ENCODE measurements at regions not wholly inside any gene's neighbourhood (a gene's known extent, or its start where the extent isn't known, plus 50 kb on each side); places are given as distances from the start of the nearest gene placed in this dataset.

DNA sequence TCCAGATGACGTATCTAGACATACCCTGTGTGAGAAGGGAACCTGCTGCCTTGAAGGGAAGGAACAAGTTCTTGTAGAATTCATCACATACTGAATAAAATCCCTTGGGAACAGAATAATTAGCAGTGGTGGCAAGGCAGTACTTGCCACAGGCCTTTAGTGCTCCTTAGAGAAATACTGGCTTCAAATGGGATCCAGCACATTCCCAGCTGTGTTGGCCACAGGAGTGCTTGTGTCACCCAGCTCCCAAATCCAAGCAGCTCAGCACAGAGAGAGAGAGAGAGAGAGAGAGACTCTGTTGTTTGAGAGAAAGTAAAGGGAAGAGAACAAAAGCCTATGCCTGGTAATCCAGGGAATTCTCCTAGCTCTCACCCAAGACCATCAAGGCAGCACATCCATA is 969.0 kb upstream of the ALCAM start:
- Histone ChIP-seq H3K27ac (no peak overlapping the region), H3K4me1 (no peaks in the 10 kb centered on the region), H3K36me3 (no peaks in the 10 kb centered on the region), H3K27me3 (no peaks in the 10 kb centered on the region), H3K9me3 (no peaks in the 10 kb centered on the region), H3K4me3 (no peak overlapping the region)
- DNase-seq = no peak
- 47 to 87% methylated on average over 1 of the region's 1 CpG for WGBS, 2 donors
- intact Hi-C loops (cut with DNase I) = no loop called here
- no peak for TF ChIP-seq POLR2AphosphoS5 (IDR thresholded peaks at IDR 0.05)
- no peak for TF ChIP-seq EP300 (IDR thresholded peaks at IDR 0.05)
- TF ChIP-seq, protein P1, sequence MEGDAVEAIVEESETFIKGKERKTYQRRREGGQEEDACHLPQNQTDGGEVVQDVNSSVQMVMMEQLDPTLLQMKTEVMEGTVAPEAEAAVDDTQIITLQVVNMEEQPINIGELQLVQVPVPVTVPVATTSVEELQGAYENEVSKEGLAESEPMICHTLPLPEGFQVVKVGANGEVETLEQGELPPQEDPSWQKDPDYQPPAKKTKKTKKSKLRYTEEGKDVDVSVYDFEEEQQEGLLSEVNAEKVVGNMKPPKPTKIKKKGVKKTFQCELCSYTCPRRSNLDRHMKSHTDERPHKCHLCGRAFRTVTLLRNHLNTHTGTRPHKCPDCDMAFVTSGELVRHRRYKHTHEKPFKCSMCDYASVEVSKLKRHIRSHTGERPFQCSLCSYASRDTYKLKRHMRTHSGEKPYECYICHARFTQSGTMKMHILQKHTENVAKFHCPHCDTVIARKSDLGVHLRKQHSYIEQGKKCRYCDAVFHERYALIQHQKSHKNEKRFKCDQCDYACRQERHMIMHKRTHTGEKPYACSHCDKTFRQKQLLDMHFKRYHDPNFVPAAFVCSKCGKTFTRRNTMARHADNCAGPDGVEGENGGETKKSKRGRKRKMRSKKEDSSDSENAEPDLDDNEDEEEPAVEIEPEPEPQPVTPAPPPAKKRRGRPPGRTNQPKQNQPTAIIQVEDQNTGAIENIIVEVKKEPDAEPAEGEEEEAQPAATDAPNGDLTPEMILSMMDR (IDR thresholded peaks at IDR 0.05) = no peak
- TF ChIP-seq POLR2A (IDR thresholded peaks at IDR 0.05) = no peak

DNA sequence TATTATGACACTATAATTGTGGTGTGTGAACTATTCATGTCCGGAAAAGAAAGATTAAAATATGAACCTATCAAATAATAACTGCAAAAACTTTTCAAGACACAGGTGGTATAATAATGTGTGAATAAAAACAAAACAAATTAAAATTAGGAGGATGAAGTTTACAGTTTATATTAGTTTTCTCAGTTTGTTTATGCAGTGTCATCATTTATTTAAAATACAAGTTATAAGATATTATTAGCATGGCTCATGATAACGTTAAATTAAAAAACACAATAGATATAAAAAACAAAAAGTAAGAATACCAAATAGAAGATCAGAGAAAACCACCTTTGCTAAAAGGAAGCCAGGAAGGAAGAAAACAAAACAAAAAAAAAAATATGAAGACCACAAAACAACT is 963.8 kb upstream of the ALCAM start:
- Histone ChIP-seq H3K27ac (no peak overlapping the region), H3K27me3 (no peaks in the 10 kb centered on the region), H3K4me3 (no peak overlapping the region), H3K36me3 (no peaks in the 10 kb centered on the region), H3K9me3 (no peaks in the 10 kb centered on the region), H3K4me1 (no peaks in the 10 kb centered on the region)
- 80 to 86% methylated on average over 2 of the region's 2 CpGs for WGBS, 2 donors
- no peak for DNase-seq
- TF ChIP-seq EP300 (IDR thresholded peaks at IDR 0.05) = no peak
- no peak for TF ChIP-seq POLR2A (IDR thresholded peaks at IDR 0.05)
- no peak for TF ChIP-seq POLR2AphosphoS5 (IDR thresholded peaks at IDR 0.05)
- TF ChIP-seq, protein P1 (IDR thresholded peaks at IDR 0.05) = no peak
- intact Hi-C loops (cut with DNase I) = no loop called here

DNA sequence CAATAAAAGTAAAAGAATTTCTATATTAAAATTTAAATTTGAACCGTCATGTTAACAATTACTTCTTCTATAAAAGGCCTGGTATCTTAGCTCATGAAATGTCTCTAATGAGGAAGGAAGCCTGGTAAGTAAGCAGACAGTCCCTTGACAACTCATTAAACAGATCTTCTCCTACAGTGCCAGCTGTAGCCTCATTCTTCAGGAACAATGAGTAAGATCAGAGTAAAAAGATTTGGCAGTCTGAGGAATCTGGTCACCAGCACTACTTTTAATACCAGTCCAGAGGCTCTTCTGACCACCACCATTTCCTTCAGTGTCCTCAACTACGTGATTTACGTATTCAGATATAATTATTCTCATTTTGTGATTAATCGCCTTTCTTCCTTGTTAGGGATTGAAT is 955.0 kb upstream of the ALCAM start:
- H3K27me3 ChIP-seq = no peaks in the 10 kb centered on the region
- TF ChIP-seq, protein P1 (IDR thresholded peaks at IDR 0.05) = no peak
- TF ChIP-seq POLR2AphosphoS5 (IDR thresholded peaks at IDR 0.05) = no peak
- no peak for TF ChIP-seq EP300 (IDR thresholded peaks at IDR 0.05)
- TF ChIP-seq POLR2A (IDR thresholded peaks at IDR 0.05) = no peak
- H3K27ac ChIP-seq = no peak overlapping the region
- DNase-seq = no peak
- intact Hi-C loops (cut with DNase I) = no loop called here
- WGBS, 2 donors = 64 to 66% methylated on average over 4 of the region's 4 CpGs
- no peak overlapping the region for H3K4me3 ChIP-seq
- no peaks in the 10 kb centered on the region for H3K9me3 ChIP-seq
- H3K36me3 ChIP-seq = no peaks in the 10 kb centered on the region
- no peaks in the 10 kb centered on the region for H3K4me1 ChIP-seq

DNA sequence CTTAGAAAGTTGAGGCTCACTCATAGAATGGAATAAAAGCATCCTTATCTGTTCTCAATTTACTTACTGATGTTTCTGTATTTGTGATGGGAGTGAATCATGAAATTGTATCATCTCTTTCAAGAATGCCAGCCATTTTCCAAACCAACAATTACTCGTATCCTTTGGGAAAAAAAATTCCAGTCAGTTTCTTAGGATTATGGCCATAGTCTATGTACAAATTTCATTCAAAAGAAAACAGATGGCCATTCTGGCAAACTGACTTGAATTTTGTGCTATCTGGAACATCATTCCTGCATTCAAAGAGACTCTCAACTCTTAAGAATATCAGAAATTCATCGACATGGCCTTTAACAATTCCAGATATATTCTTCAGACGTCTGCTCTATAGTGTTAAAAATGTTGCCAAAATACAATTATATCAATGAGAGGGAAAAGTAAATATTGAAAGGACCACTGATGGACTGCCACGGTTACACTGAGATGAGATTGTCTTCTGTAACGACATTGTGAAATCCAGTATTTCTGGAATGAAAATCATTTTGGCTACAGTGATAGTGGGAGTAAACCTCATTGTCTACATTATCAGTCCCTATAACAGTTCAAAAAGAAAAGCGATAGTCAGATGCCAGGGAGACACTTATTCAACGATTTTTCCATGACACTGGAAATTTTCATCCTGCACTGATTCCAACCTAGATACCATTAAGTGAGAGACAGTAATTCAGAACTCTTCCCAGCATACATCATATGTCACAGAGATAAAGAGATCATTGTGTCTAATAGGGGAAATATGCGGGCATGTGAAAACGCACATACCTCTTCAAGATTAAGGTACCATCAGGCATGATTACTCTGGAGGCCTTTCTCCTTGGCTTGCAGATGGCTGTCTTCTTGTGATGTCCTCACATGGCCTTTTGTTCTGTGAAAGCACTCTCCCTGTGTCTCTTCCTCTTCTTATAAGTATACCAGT is 953.8 kb upstream of the ALCAM start:
- no peaks in the 10 kb centered on the region for H3K4me1 ChIP-seq
- DNase-seq = no peak
- no peak overlapping the region for H3K27ac ChIP-seq
- H3K27me3 ChIP-seq = no peaks in the 10 kb centered on the region
- TF ChIP-seq, protein P1 (IDR thresholded peaks at IDR 0.05) = no peak
- TF ChIP-seq EP300 (IDR thresholded peaks at IDR 0.05) (no peak), POLR2A (IDR thresholded peaks at IDR 0.05) (no peak), POLR2AphosphoS5 (IDR thresholded peaks at IDR 0.05) (no peak)
- H3K36me3 ChIP-seq = no peaks in the 10 kb centered on the region
- H3K4me3 ChIP-seq = no peak overlapping the region
- intact Hi-C loops (cut with DNase I) = no loop called here
- H3K9me3 ChIP-seq = no peaks in the 10 kb centered on the region
- WGBS, 2 donors = 89 to 92% methylated on average over 9 of the region's 9 CpGs

Measured in sigmoid colon (tissue), 6 donors.